Ammon's horn (tissue), 1 donor: ENCODE measurements at regions not wholly inside any gene's neighbourhood (a gene's known extent, or its start where the extent isn't known, plus 50 kb on each side); places are given as distances from the start of the nearest gene placed in this dataset.
"Not testable (repeated sequence)": the region's sequence is repeated elsewhere in the genome, so short reads cannot be mapped to it uniquely, and the experiment has no call there.

Source experiments
- DNase-seq: peaks from one replicate; pipeline ENCODE4 v3.0.0-alpha.2; 2016; ENCODE audit warnings: low spot score

DNA sequence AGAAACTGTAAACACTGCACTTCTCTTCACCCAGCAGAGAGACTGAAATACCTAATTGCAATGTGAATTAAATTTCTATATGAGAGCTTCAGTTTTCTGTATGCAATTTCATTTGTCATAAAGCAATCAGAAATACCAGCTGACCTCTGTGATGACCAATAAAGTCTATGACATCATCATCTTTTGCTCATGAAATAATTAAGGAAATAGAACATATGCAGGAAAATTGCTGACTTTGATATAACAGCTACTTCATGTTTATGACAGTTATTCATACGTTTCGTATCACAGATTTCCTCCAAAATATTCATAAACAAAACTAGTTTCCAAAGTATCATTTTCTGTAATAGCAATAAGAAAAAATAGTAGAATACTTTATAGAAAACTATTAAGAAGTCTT is 652.3 kb downstream of the SLCO4C1 start:
- DNase-seq: no peak

DNA sequence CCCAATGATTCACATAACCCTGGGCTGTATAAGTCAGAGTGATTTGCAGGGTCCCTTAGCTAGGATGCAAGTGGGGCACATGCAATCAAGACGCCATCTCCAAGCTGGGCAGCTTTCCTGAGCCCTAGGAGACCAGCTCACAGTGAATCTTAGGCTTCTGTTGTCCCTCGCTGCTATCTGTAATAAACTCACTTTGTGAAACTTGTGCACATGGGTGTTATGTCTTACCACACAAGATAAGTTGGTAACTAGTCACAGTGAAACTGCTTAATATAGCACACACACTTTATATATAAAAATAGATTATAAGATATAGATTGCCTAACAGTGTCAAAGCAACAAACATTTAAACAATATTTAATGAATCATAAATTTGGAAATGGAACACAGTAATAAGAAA is 658.5 kb downstream of the SLCO4C1 start:
- no peak for DNase-seq

- not testable (repeated sequence) for DNase-seq
Measured at GRCh38 chr5:101627770-101628169, 668.3 kb downstream of the SLCO4C1 start.

GRCh38 chr5:101626572-101626971 is 669.5 kb downstream of the SLCO4C1 start:
- no peak for DNase-seq

DNA sequence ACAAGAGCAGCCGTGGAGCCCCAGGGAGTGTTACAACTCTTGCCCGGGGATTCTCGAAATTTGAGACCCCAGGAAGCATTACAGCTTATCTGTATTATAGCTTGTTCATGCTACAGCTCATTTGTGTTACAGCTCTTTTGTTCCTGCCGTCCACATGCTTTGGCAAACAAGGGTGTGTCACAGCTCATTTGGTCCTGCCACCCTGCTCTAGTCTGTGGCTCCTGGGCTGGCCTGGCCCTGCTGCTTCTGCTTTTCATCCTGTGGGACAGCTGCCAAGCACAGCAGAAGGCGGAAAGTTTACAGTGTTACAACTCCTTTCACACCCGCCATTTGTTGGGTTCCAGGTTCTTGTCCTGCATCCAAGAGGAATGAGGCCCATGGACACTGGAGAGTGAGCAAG is 685.0 kb downstream of the SLCO4C1 start:
- DNase-seq: no peak

DNA sequence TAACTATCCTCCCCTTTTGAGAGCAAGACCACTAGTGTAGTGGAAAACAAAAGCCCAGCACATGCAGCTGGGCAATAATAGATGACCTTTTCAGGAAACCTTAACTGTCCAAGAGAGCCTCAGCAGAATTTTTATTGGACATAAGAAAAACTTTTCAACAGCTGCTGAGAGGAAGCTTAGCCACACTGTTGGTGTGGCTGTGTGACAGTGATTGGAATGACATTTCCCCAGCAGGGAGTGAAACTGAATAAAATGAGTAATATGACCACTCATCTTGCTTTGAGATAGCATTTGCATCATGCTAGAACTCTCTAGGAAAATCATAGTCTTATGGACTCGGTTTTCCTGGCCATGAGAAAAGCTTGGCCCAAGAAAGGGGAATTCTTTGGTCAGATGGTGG is 687.8 kb downstream of the SLCO4C1 start:
- no peak for DNase-seq

- no peak for DNase-seq
Measured at GRCh38 chr5:101605700-101606099, 690.4 kb downstream of the SLCO4C1 start.

DNA sequence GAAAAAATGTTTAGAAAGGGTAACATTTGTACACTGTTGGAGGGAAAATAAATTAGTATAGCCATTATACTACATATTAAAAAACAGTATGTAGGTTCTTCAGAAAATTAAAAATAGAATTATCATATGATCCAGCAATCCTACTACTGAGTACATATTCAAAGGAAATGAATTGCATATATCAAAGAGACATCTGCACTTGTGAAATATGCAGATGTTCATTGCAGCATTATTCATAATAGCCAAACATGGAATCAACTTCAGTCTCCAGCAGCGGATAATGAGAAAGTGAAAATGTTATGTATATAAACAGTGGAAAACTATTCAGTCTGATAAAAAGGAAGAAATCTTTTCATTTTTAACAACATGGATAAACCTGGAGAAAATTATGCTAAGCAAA is 695.5 kb downstream of the SLCO4C1 start:
- no peak for DNase-seq

GRCh38 chr5:101590384-101590783 is 687.3 kb upstream of the ST8SIA4 start:
- no peak for DNase-seq

- no peak for DNase-seq
Measured at GRCh38 chr5:101585366-101585765, 682.3 kb upstream of the ST8SIA4 start.

GRCh38 chr5:101580591-101580990 is 677.5 kb upstream of the ST8SIA4 start:
- DNase-seq: no peak

DNA sequence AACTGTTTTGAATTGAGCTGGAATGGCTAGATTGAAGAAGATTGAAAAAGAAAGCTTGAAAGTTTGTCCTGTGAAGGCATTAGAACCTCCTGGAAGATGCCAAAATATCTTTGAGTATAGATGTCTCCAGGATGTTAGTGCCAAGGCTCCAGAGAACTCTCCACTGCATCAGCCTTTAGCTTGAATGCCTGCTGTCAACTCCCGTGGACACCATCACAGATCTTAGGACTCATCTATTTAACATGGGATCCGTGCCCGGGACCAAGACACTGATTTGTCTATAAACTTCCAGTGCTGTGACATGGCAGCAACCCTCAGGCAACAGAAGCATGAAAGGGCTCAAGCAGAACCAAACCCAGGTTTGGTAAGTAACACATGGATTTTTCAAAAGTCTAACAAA is 670.9 kb upstream of the ST8SIA4 start:
- no peak for DNase-seq

GRCh38 chr5:101561018-101561417 is 657.9 kb upstream of the ST8SIA4 start:
- no peak for DNase-seq

DNA sequence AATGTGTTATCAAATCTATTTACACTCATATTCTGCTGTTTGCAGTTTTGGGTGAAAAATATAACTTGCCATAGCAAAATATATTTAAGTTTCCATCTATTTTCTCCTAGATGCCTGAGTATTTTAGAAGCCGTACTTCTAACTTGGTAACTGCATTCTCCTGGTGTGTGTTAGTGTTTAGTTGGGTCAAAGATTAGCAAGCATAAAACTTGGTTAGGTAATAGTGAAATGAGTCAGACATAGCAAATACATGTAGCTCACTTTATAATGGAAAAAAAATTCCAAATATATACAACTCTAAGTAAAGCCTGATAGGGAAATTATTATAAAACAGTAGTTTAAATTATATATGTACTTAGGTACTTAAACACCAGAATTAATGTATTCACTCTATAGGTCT is 640.7 kb upstream of the ST8SIA4 start:
- no peak for DNase-seq

DNA sequence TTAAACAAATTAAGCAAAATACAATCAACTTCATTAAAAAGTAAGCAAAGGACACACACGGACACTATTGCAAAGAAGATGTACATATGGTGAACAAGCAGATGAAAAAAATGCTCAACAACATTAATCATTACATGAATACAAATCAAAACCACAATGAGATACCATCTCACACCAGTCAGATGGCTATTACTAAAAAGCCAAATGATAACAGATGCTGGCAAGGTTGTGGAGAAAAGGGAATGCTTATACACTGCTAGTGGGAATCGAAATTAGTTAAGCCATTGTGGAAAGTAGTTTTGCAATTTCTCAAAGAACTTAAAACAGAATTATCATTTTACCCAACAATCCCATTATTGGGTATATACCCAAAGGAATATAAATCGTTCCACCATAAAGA is 636.2 kb upstream of the ST8SIA4 start:
- no peak for DNase-seq

DNA sequence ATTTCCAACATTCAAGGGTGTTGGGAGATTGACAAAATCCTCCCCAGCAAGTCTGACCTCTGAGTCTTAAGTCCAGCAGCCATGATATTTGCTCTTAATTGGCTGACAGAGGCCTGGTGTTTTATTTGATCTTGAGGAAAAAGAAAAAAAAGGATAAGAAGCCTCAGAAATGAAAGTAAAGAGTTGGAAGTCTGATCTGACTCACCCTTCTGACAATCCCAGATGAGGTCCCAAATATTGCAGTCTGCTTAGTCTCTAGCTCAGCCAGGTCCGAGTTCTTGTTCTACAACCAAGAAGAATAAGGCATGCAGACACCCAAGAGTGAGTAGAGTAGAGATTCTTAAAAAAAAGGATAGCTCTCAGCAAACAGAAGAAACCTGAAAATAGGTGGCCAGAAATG is 632.5 kb upstream of the ST8SIA4 start:
- no peak for DNase-seq

DNA sequence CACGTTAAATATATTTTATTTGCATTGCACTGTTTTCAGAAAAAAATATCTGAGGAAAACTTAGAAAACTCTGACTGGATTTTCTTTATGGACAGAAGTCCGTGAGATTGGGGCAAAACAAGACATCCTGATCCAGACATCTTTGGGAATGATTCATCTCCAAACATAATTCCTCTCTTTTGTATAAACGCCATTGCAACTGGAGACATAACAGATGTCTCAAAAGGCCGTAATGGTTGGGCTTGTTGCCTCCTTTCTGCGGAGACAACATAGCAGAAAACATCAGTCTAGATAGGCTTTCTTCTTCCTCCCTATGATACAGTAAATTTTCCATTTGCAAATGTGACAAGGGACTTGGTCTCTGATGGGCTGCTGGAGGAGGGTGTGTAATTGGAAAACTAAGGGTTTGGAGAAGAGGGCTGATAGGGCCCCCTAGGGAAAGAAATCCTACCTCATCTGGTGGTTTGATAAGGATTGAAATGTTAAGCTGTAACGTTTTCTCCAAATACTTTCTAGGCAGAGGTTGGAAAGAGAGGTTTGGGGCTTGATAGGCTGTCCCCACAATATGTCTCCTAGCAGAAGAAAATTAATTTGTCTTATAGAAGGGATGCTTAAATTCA is 631.5 kb upstream of the ST8SIA4 start:
- no peak for DNase-seq

GRCh38 chr5:101532430-101532829 is 629.3 kb upstream of the ST8SIA4 start:
- no peak for DNase-seq

- DNase-seq: no peak
Measured at GRCh38 chr5:101531026-101531425, 627.9 kb upstream of the ST8SIA4 start.

DNA sequence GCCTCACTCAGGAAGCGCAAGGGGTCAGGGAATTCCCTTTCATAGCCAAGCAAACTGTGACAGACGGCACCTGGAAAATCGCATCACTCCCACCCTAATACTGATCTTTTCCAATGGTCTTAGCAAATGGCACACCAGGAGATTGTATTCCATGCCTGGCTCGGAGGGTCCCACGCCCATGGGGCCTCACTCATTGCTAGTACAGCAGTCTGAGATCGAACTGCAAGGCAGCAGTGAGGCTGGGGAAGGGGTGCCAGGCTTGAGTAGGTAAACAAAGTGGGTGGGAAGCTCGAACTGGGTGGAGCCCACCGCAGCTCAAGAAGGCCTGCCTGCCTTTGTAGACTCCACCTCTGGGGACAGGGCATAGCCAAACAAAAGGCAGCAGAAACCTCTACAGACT is 626.0 kb upstream of the ST8SIA4 start:
- DNase-seq: not testable (repeated sequence)

DNA sequence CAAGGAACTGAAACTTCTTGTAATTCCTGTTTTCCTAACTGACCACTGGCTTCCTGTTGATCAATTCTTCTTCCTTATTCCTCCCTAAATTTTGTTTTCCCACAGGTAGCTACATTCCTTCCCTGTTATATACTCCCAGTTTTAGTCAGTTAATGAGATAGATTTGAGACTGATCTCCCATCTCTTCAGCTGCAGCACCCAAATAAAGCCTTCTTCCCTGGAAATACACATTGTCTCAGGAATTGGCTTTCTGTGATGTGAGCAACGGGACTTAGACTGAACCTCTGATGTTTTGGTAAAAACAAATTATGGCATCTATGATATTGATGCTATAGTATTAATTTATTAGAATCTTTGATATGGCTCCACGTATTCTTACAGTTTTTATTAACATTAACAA is 617.3 kb upstream of the ST8SIA4 start:
- no peak for DNase-seq

DNA sequence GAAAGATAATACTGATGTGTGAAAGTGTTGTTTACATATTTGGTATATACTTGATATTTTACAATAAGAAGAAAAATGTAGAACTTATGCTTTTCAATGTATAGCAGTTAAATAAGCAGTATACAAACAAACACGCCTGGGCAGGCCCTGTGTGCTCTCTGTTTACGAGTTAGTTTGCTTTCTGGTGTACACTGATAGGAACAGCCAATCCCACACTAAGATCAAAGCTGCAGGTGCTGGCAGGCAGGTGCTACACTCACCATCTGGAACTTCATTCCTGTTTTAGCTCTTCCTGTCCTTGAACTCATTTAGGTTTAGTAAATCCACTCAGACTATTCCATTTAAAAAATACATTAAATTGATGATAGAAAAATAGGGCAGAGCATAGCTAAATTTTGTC is 614.7 kb upstream of the ST8SIA4 start:
- no peak for DNase-seq

- no peak for DNase-seq
Measured at GRCh38 chr5:101515721-101516120, 612.6 kb upstream of the ST8SIA4 start.

- no peak for DNase-seq
Measured at GRCh38 chr5:101505891-101506570, 602.9 kb upstream of the ST8SIA4 start.
